ENCODE measurements at regions not wholly inside any gene's neighbourhood (a gene's known extent, or its start where the extent isn't known, plus 50 kb on each side); places are given as distances from the start of the nearest gene placed in this dataset.

DNA sequence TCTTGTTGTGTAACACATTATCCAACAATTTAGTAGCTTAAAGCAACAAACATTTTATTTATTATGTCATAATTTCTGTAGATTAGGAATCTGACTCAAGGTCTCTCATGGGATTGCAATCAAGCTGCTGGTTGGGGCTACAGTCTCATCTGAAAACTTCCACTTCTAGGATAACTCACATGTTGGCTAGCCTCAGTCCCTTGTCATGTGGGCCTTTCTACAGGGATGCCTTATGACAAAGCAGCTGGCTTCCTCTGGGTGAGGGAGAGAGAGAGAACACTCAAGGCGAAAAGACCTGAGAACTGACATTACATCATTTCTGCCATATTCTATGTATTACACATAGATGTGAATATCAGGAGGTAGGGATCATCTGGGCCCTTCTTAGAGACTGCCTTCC lies 317.9 kb upstream of the VRK2 start:
- FAIRE-seq = no peak

DNA sequence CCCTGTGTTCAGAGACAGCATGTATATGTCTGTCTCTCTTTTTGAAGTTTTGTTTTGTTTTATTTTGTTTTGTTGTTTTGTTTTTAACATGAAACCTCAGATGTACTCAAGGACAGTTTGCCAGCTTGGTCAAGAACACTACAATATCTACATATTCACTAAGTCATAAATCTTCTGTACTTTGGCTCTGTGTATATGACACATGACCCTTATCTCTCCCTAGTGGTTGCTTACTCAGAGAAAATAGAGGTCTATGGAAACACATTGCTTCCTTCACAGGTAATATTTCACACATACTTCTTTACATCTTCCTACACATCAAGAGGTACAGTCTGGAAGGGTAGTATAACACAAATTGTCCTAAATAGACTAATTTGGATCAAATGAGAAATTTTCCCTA lies 312.6 kb upstream of the VRK2 start:
- FAIRE-seq = no peak

DNA sequence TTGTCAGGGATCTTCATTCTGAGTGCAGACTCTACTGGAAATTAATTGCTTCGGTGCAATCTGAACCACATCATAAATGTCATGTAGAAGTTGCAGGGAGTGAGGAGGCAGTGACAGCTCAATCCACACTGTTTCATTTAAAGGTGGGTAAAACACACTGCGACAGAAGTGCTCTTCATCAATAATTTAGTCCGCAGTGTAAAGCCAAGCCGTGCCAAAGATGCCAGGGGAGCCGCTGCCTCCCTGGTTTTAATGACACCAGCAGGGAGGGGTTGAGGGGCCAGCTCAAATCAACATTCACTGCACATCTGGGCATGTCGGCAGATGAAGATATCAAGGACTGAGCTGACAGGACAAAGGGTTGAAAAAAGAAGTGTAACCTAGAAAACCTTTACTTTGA lies 305.7 kb upstream of the VRK2 start:
- FAIRE-seq = no peak

- no peak for FAIRE-seq
Observed at GRCh38 chr2:57753636-57754035, 293.0 kb upstream of the VRK2 start.

GRCh38 chr2:57758686-57759085 lies 287.9 kb upstream of the VRK2 start:
- no peak for FAIRE-seq

- FAIRE-seq = no peak
Observed at GRCh38 chr2:57759131-57759530, 287.5 kb upstream of the VRK2 start.

- no peak for FAIRE-seq
Observed at GRCh38 chr2:57759822-57760300, 286.7 kb upstream of the VRK2 start.

DNA sequence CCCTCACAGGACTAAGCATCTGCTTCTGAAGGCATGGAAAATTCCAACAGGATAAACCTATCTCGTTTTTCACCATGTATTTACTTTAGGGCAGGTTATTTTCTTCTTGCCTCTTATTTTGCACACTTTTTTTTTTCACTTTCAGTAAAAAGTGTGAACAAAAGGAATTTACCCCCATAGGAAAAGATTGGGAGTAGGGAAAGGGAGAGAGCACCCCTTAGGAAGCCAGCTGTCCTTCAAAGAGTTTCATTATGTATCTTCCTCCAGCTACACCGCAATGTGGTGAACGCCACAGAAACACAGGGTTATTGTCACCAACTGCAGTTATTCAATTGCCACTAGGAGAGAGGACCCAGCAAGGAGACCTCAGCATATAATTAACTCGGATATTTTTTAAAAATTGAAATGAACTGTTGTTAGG lies 286.2 kb upstream of the VRK2 start:
- no peak for FAIRE-seq

GRCh38 chr2:57776916-57777315 lies 269.7 kb upstream of the VRK2 start:
- no peak for FAIRE-seq

GRCh38 chr2:57782587-57782986 lies 264.0 kb upstream of the VRK2 start:
- no peak for FAIRE-seq

- FAIRE-seq = no peak
Observed at GRCh38 chr2:57793310-57793709, 253.3 kb upstream of the VRK2 start.

- FAIRE-seq = no peak
Observed at GRCh38 chr2:57796527-57796926, 250.1 kb upstream of the VRK2 start.

- no peak for FAIRE-seq
Observed at GRCh38 chr2:57798346-57798745, 248.3 kb upstream of the VRK2 start.

GRCh38 chr2:57802243-57802642 lies 244.4 kb upstream of the VRK2 start:
- FAIRE-seq = no peak

DNA sequence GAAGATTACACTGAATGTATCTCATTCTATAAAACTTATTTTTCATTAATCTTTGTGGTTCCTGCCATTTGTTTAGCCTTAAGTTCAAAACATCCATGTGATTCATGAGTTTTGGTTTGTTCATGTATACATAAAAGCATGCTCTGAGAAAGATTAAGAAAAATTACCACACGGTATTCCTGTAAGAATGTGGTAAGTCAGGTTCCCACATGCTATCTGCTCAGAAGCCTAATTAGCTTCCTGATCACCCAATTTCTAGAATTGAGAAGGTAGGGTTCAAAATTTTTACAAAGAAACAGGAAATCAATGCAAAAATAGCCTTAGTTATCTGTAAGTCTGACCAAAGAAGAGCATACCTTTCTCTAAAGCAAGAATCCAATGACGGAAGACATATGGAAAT lies 241.6 kb upstream of the VRK2 start:
- FAIRE-seq = no peak

DNA sequence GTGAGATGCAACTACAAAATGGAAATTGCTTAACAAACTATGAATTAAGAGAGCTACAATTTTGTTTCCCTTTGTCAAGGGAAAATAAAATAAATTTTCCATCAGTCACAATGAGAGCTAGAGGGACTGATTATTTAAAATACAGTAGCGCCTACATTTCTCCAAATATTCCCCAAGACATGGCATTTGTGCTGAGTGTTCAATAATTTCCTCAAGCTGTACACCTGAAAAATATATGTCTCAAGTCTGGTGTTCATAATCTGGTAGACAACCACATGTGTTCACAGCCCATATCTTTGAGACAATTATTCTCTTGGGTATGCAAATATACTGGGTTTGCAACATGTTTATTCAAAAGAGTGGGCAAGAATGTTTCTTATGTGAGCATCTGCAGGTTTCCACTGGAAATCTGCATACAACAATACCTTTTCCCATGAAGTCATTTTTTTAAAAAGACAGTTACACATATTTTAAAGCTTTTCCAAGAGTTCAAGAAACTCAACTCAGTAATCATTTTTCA lies 240.1 kb upstream of the VRK2 start:
- no peak for FAIRE-seq

GRCh38 chr2:57809230-57809629 lies 237.4 kb upstream of the VRK2 start:
- no peak for FAIRE-seq

DNA sequence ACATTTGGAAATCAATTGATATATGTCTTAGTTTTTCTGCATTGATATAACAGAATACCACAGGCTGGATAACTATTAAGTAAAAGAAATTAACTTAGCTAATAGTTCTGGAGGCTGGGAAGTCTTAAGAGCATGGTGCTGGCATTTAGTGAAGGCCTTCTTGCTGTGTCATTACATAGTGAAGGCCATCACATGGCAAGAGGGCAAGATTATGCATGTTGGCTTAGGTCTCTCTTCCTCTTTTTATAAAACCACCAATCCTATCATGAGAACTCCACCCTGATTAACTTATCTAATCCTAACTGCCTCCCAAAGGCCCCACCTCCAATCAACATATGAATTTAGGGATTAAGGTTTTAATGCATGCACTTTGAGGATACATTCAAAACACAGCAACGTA lies 225.5 kb upstream of the VRK2 start:
- FAIRE-seq = no peak

DNA sequence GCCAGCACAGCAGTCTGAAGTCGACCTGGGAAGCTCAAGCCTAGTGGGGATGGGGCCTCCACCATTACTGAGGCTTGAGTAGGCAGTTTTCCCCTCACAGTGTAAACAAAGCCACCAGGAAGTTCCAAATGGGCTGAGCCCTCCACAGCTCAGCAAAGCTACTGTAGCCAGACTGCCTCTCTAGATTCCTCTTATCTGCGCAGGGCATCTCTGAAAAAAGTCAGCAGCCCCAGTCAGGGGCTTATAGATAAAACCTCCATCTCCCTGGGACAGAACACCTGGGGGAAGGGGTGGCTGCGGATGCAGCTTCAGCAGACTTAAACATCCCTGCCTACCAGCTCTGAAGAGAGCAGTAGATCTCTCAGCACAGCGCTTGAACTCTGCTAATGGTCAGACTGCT lies 218.4 kb upstream of the VRK2 start:
- FAIRE-seq = no peak

GRCh38 chr2:57834666-57835065 lies 211.9 kb upstream of the VRK2 start:
- FAIRE-seq = no peak

GRCh38 chr2:57842531-57842930 lies 204.1 kb upstream of the VRK2 start:
- FAIRE-seq = no peak

GRCh38 chr2:57843158-57843557 lies 203.4 kb upstream of the VRK2 start:
- FAIRE-seq = no peak

DNA sequence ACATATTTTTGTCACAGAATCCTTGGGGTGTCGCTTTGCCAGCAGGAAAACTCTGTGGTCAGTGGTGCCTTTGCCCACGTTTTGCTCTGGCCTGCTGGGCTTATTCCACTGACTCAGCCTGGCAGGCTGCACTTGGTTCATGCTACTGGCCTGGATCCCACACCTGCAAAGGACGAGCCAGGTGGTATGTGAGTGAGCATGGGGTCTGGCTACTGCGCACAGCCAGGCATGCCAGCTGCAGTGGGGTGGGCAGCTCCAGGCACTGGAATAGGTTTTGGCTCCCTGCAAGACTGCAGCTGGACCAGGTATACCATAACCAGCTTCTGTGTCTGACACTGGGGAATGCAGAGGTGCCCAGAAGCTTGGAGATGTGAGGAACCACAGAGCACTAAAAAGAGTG lies 197.9 kb upstream of the VRK2 start:
- FAIRE-seq = no peak

GRCh38 chr2:57849843-57850242 lies 196.8 kb upstream of the VRK2 start:
- no peak for FAIRE-seq

DNA sequence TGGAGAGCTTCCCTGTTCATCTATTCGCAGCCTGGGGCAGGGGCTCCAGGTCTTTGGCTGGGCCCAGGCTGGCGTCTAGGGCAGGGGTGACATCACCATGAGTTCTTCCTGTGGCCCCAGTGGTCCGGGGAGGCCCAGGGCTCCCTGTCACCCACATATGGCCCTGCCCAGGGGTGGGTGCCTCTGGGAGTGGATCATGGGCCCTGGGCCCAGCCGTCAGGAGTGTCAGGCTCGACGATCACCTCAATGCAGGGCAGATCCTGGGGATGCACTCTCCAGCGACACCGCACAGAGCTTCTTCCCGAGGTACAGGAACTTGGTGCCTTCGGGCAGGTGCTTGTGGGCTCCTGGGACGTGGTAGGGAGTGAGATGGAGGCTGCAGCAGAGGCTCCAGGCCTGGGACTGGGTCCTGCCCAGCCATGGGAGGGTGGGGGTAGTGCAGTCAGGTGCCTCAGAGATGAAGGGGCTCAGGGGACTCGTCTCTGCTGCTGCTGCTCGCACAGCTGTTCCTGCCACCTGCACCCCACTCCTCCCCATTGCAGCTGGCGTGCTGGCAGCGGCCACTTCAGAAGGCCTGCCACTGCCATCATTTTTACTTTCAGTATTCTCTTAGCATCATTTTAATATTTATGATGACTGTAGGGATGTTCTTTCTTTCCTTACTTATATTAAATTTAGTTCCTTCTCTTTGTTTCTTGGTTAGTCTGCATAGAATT lies 196.0 kb upstream of the VRK2 start:
- no peak for FAIRE-seq

Measured in endometrium (tissue), 2 donors.